ENCODE measurements at regions not wholly inside any gene's neighbourhood (a gene's known extent, or its start where the extent isn't known, plus 50 kb on each side); places are given as distances from the start of the nearest gene placed in this dataset.

DNA sequence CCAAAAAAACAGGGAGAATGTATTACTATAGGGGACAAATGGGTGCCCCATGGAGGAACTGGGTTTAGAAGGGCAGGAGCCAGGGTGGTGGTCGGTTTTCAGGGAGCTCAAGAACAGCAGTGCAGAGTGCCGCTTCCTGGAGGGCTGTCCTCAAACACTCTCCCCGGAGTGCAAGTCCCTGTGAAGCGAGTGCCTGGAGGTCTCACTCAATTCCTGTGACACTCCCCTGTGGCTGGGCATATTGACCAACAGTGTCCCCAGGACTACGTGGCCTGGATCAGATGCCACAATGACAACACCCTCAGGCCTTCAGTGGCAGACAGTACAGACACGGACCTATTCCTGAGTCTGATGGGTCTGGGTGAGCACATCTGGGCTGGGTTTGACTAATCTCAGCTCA is 412.1 kb upstream of the IRX2 start (continued):
- TF ChIP-seq EZH2 (IDR thresholded peaks at IDR 0.05; ENCODE audit: low read depth, low read length, severe bottlenecking) (no peak), POU5F1 (IDR thresholded peaks at IDR 0.05; ENCODE audit: low read depth, low read length) (no peak)
